Activated CD4-positive, alpha-beta memory T cell treated with anti-CD3 and anti-CD28 coated beads, Interleukin-2, amount 10 ng/mL, durations not matched to agents 7 days and 5 days (primary cell): ENCODE measurements at regions not wholly inside any gene's neighbourhood (a gene's known extent, or its start where the extent isn't known, plus 50 kb on each side); places are given as distances from the start of the nearest gene placed in this dataset.

Experiments used
- CTCF ChIA-PET: fragments of 350-600 bp; sonication (Branson Sonifier 250); formaldehyde crosslinking; loops from one replicate; lab custom pipeline; 2021; ENCODE audit warnings: antibody characterized with exemption, inconsistent platforms; lab: Charles Lee
- POLR2A ChIA-PET: fragments of 350-600 bp; sonication (Branson Sonifier 250); formaldehyde crosslinking; loops from one replicate; lab custom pipeline; 2021; ENCODE audit warnings: antibody characterized with exemption; lab: Charles Lee
- DNase-seq: peaks from one replicate; pipeline ENCODE4 v3.0.0-alpha.2; 2020
- H3K27ac Mint-ChIP-seq: one replicate; pipeline ENCODE4 v1.8.0; 2021; ENCODE audit warnings: mild to moderate bottlenecking, mixed read lengths
- H3K27me3 Mint-ChIP-seq: one replicate; pipeline ENCODE4 v1.8.0; 2021; ENCODE audit warnings: mixed read lengths
- H3K36me3 Mint-ChIP-seq: one replicate; pipeline ENCODE4 v1.8.0; 2021; ENCODE audit warnings: low read depth, mixed read lengths
- H3K4me1 Mint-ChIP-seq: one replicate; pipeline ENCODE4 v1.8.0; 2021; ENCODE audit warnings: mixed read lengths
- H3K4me3 Mint-ChIP-seq: one replicate; pipeline ENCODE4 v1.8.0; 2021; ENCODE audit warnings: mild to moderate bottlenecking, mixed read lengths
- H3K9me3 Mint-ChIP-seq: one replicate; pipeline ENCODE4 v1.8.0; 2021; ENCODE audit warnings: mixed read lengths

- Mint-ChIP-seq H3K4me3 (no peak overlapping the region), H3K27me3 (peaks cover 2% of the 10 kb centered on the region), H3K27ac (no peak overlapping the region), H3K9me3 (no peaks in the 10 kb centered on the region), H3K4me1 (no peaks in the 10 kb centered on the region), H3K36me3 (no peaks in the 10 kb centered on the region)
- CTCF ChIA-PET = no interaction called here
- POLR2A ChIA-PET = no interaction called here
- no peak for DNase-seq
Measured at GRCh38 chr13:102956449-102956848, 109.8 kb downstream of the SLC10A2 start.

DNA sequence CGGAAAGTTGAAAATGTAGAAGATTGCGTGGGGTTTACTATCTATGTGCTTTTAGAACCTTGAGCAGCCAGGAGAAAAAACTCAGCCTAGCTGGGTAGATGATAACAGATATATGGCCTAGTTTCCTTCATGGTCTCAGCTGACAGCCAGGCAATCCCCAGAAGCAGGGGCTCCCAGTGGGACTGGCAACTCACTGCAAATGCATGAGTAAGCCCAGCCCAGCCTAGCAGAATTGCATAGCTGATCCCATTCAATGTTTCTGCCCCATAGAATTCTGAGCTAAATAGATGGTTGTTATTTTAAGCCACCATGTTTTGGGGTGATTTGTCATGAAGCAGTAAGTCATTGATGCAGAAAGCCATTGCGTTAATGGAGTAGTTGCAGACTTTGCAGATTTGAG, 108.5 kb downstream of the ERCC5 start:
- H3K4me3 Mint-ChIP-seq = no peak overlapping the region
- no peak overlapping the region for H3K27ac Mint-ChIP-seq
- H3K4me1 Mint-ChIP-seq = no peaks in the 10 kb centered on the region
- CTCF ChIA-PET = no interaction called here
- DNase-seq = no peak
- H3K36me3 Mint-ChIP-seq = no peaks in the 10 kb centered on the region
- H3K27me3 Mint-ChIP-seq = peaks cover 2% of the 10 kb centered on the region
- H3K9me3 Mint-ChIP-seq = no peaks in the 10 kb centered on the region
- POLR2A ChIA-PET = interaction anchor here (0.7 kb wide), 1 partner anchor 11 kb away, joined by 3 read pairs; no protein-coding TSS in a partner anchor

DNA sequence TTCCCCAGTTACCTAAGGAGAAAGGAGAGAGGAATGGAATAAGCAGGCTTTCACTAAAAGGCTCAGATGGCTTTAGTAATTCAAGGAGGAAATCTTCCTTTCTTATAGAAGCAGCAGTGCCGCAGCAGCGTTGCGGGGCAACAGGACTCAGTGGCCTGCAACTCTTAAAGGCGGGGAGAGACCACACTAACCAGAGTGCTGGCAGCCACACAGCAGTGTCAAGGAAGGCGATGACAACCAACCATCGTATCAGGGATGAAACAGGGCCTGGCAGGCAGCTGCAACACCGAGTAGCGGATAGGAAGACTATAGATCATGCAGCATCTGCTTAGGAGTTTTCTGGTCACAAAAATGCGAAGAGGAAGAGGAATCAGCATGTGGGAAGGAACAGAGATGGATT, 106.0 kb downstream of the ERCC5 start:
- H3K27ac Mint-ChIP-seq = no peak overlapping the region
- ChIA-PET CTCF (interaction anchor here (0.5 to 1.0 kb wide), 2 partner anchors 25 to 541 kb away, joined by 5 to 7 read pairs; no protein-coding TSS in a partner anchor), POLR2A (no interaction called here)
- DNase-seq = no peak
- H3K27me3 Mint-ChIP-seq = peaks cover 2% of the 10 kb centered on the region
- no peak overlapping the region for H3K4me3 Mint-ChIP-seq
- no peaks in the 10 kb centered on the region for H3K9me3 Mint-ChIP-seq
- H3K4me1 Mint-ChIP-seq = no peaks in the 10 kb centered on the region
- H3K36me3 Mint-ChIP-seq = no peaks in the 10 kb centered on the region

DNA sequence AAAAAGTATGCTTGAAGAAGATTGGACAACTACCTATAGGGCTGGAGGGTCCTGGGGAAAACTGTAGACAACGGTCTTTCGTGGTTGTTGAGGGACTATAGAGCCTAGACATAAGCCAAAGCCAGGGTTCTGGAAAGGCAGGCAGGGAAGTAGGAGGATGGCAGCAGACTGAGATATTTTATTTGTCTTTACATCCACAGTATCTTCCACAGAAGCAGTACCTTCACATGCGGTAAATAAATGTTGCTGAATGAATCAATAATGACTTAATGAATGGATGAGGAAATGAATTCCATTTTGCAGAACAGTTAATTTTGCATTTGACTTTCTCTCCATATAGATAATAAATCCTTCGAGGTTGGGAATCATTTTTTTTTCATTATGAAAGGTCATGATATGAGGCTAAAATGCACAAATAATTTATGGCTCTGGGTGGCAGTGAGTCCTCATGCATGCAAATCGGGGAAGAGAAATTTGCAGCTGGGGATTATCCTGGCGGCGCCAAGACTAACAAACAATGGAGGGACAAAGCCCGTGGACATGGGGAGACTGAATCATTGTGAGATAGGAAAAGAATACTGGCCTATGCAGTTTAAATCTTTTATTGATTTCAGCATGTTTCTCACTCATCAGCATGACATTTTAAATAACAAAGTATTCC, 102.0 kb downstream of the ERCC5 start:
- DNase-seq = no peak
- ChIA-PET POLR2A (no interaction called here), CTCF (no interaction called here)
- Mint-ChIP-seq H3K27me3 (peaks cover 2% of the 10 kb centered on the region), H3K4me1 (no peaks in the 10 kb centered on the region), H3K27ac (no peak overlapping the region), H3K36me3 (no peaks in the 10 kb centered on the region), H3K9me3 (no peaks in the 10 kb centered on the region), H3K4me3 (no peak overlapping the region)

DNA sequence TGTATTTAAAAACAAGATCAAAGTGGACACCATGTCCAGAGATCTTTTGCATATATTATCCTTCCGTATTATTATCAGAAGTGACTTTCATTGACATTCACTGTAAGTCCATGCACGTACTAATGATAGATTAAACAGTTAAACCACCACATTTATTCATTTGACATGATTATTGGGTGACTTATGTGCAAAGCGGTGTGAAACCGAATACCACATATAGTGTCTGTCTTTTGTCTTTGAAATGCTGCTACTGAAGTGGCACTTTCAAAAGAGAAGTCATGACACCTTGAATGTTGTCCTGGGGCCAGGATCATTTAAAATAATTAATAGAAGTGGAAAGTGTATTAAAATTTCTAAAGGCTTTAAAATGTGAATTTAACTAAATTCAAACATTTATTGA, 100.1 kb downstream of the ERCC5 start:
- H3K36me3 Mint-ChIP-seq = no peaks in the 10 kb centered on the region
- ChIA-PET POLR2A (no interaction called here), CTCF (no interaction called here)
- H3K4me1 Mint-ChIP-seq = no peaks in the 10 kb centered on the region
- peaks cover 2% of the 10 kb centered on the region for H3K27me3 Mint-ChIP-seq
- no peak for DNase-seq
- no peak overlapping the region for H3K27ac Mint-ChIP-seq
- H3K9me3 Mint-ChIP-seq = no peaks in the 10 kb centered on the region
- no peak overlapping the region for H3K4me3 Mint-ChIP-seq

- CTCF ChIA-PET = no interaction called here
- H3K4me1 Mint-ChIP-seq = no peaks in the 10 kb centered on the region
- H3K36me3 Mint-ChIP-seq = no peaks in the 10 kb centered on the region
- no peak overlapping the region for H3K27ac Mint-ChIP-seq
- H3K9me3 Mint-ChIP-seq = no peaks in the 10 kb centered on the region
- no peak overlapping the region for H3K4me3 Mint-ChIP-seq
- POLR2A ChIA-PET = no interaction called here
- DNase-seq = no peak
- peaks cover 2% of the 10 kb centered on the region for H3K27me3 Mint-ChIP-seq
Measured at GRCh38 chr13:102945324-102945815, 99.5 kb downstream of the ERCC5 start.

DNA sequence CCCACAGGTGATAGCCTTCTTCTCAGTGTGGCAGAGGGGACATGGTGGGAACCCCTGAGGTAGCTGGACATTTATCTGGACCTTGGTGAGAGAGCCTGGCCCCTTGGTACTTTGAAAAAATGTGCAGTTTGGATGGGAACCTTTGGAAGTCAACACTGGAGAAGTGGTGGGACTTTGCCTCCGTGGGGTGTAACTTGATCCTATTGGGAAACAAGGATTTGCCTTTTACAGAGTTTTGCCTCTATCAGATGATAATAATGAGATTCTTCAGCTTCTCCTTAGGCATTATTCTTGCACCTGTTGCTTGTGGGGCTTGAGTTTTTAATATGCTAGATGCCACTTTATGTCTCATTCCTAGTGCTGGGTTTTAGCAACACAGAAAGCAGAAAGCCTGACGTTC, 99.0 kb downstream of the ERCC5 start:
- H3K4me3 Mint-ChIP-seq = no peak overlapping the region
- H3K4me1 Mint-ChIP-seq = no peaks in the 10 kb centered on the region
- H3K27ac Mint-ChIP-seq = no peak overlapping the region
- no peaks in the 10 kb centered on the region for H3K36me3 Mint-ChIP-seq
- H3K9me3 Mint-ChIP-seq = no peaks in the 10 kb centered on the region
- ChIA-PET POLR2A (no interaction called here), CTCF (no interaction called here)
- DNase-seq = no peak
- peaks cover 2% of the 10 kb centered on the region for H3K27me3 Mint-ChIP-seq

GRCh38 chr13:102940770-102941169, 94.9 kb downstream of the ERCC5 start:
- ChIA-PET CTCF (no interaction called here), POLR2A (no interaction called here)
- H3K4me1 Mint-ChIP-seq = no peaks in the 10 kb centered on the region
- H3K4me3 Mint-ChIP-seq = no peak overlapping the region
- no peaks in the 10 kb centered on the region for H3K27me3 Mint-ChIP-seq
- H3K27ac Mint-ChIP-seq = no peak overlapping the region
- H3K9me3 Mint-ChIP-seq = no peaks in the 10 kb centered on the region
- no peak for DNase-seq
- no peaks in the 10 kb centered on the region for H3K36me3 Mint-ChIP-seq

DNA sequence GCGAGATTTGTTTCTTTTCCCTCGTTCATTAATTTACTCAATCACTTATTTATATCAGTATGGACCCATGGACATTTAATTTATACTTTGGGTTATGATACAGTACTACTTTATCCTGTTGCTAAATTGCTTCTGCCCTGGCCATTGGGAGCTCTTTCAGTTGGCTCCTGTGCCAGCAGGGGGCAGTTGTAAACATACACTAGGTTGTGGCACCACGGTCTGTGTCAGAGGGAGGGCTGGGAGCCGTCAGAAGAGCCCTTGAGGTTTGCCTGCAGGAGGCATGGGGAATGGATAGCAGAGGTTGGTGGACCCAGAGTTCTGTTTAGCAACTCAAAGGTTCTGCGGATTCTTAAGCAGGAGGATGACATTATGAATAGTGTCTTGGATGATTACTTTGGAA, 94.3 kb downstream of the ERCC5 start:
- no peak overlapping the region for H3K4me3 Mint-ChIP-seq
- no peak for DNase-seq
- H3K9me3 Mint-ChIP-seq = no peaks in the 10 kb centered on the region
- ChIA-PET POLR2A (no interaction called here), CTCF (no interaction called here)
- no peaks in the 10 kb centered on the region for H3K36me3 Mint-ChIP-seq
- H3K27me3 Mint-ChIP-seq = no peaks in the 10 kb centered on the region
- H3K4me1 Mint-ChIP-seq = no peaks in the 10 kb centered on the region
- H3K27ac Mint-ChIP-seq = no peak overlapping the region

- Mint-ChIP-seq H3K4me3 (no peak overlapping the region), H3K27me3 (peaks cover 2% of the 10 kb centered on the region), H3K27ac (no peak overlapping the region), H3K4me1 (no peaks in the 10 kb centered on the region), H3K36me3 (no peaks in the 10 kb centered on the region), H3K9me3 (no peaks in the 10 kb centered on the region)
- ChIA-PET POLR2A (no interaction called here), CTCF (no interaction called here)
- DNase-seq = no peak
Measured at GRCh38 chr13:102935896-102936321, 90.1 kb downstream of the ERCC5 start.

GRCh38 chr13:102933523-102933922, 87.7 kb downstream of the ERCC5 start:
- no peak for DNase-seq
- Mint-ChIP-seq H3K4me3 (no peak overlapping the region), H3K27ac (no peak overlapping the region), H3K27me3 (peaks cover 2% of the 10 kb centered on the region), H3K9me3 (no peaks in the 10 kb centered on the region), H3K36me3 (no peaks in the 10 kb centered on the region), H3K4me1 (no peaks in the 10 kb centered on the region)
- CTCF ChIA-PET = interaction anchor here (1.3 kb wide), 1 partner anchor 18 kb away, joined by 5 read pairs; no protein-coding TSS in a partner anchor
- POLR2A ChIA-PET = no interaction called here

DNA sequence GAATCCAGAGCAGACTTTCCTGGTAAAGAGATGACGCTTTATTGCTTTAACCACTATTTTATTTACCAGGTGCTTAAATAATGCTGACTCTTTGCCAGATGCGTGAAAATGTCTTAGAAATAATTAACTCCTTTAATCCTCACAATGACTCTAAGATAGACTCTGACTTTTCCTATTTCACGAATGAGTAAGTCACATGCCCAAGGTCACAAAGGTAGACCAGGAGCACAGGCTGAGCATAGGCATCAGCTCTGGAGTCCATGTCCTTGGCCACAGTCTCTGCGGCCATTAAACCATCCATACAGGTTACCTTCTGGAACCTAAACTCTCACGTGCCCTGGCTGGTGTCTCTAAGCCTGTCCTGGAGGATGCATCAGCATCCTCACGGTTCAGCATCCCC, 87.3 kb downstream of the ERCC5 start:
- H3K4me3 Mint-ChIP-seq = no peak overlapping the region
- ChIA-PET CTCF (interaction anchor here (1.3 kb wide), 1 partner anchor 17 kb away, joined by 5 read pairs; no protein-coding TSS in a partner anchor), POLR2A (no interaction called here)
- no peaks in the 10 kb centered on the region for H3K9me3 Mint-ChIP-seq
- no peak overlapping the region for H3K27ac Mint-ChIP-seq
- H3K36me3 Mint-ChIP-seq = no peaks in the 10 kb centered on the region
- peaks cover 2% of the 10 kb centered on the region for H3K27me3 Mint-ChIP-seq
- no peaks in the 10 kb centered on the region for H3K4me1 Mint-ChIP-seq
- no peak for DNase-seq

GRCh38 chr13:102932331-102932730, 86.5 kb downstream of the ERCC5 start:
- no peak overlapping the region for H3K27ac Mint-ChIP-seq
- ChIA-PET CTCF (no interaction called here), POLR2A (no interaction called here)
- no peaks in the 10 kb centered on the region for H3K4me1 Mint-ChIP-seq
- no peak for DNase-seq
- peaks cover 2% of the 10 kb centered on the region for H3K27me3 Mint-ChIP-seq
- no peak overlapping the region for H3K4me3 Mint-ChIP-seq
- H3K9me3 Mint-ChIP-seq = no peaks in the 10 kb centered on the region
- no peaks in the 10 kb centered on the region for H3K36me3 Mint-ChIP-seq

DNA sequence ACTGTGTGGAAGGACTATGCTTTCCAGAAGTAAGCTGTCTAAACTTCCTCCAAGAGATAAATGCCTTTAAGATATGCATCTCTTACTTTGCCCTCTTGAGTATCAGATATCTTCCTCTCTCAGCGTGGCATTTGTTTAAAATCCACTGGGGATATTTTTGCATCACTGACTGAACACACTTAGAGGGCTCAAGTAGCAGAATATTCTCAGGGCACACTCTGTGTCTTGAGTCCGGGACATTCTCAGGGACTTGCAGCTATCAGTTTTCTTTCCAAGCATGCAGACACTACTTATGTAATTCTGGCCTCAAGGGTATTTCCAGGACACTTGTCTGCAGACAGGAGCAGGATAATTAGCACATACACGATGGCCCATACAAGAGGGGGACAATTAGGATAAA, 84.7 kb downstream of the ERCC5 start:
- Mint-ChIP-seq H3K27ac (no peak overlapping the region), H3K36me3 (no peaks in the 10 kb centered on the region), H3K9me3 (no peaks in the 10 kb centered on the region), H3K27me3 (peaks cover 5% of the 10 kb centered on the region), H3K4me3 (no peak overlapping the region), H3K4me1 (no peaks in the 10 kb centered on the region)
- ChIA-PET POLR2A (no interaction called here), CTCF (no interaction called here)
- no peak for DNase-seq
